ENCODE measurements at regions not wholly inside any gene's neighbourhood (a gene's known extent, or its start where the extent isn't known, plus 50 kb on each side); places are given as distances from the start of the nearest gene placed in this dataset.

- TF ChIP-seq SUZ12 (IDR thresholded peaks at IDR 0.05; ENCODE audit: extremely low read depth, insufficient read depth, insufficient read length) (no peak), YY1 (IDR thresholded peaks at IDR 0.05; ENCODE audit: insufficient read depth, insufficient read length) (no peak)
These were observed 262.4 kb downstream of the HHIPL2 start for GRCh38 chr1:222285526-222285925.

All from NT2/D1 (cell line).